Uterus (tissue), 3 donors: ENCODE measurements at regions not wholly inside any gene's neighbourhood (a gene's known extent, or its start where the extent isn't known, plus 50 kb on each side); places are given as distances from the start of the nearest gene placed in this dataset.

Experiments used
- DNase-seq, 2 donors: peaks; one replicate each; pipeline ENCODE4 v3.0.0-alpha.2; 2019 to 2020
- H3K27ac ChIP-seq, 2 donors: fragments of 200-600 bp; sonication (generic); 1 replicate in 1 of 2; 2 replicates in 1 of 2; pipeline ENCODE4 v1.5.1; 2016 to 2018
- H3K27me3 ChIP-seq, 2 donors: fragments of 200-600 bp; sonication (generic); one replicate each; pipeline ENCODE4 v1.5.1; 2018 to 2019; ENCODE audit warnings: control low read depth in 1 of 2
- H3K36me3 ChIP-seq, 2 donors: fragments of 200-600 bp; sonication (generic); one replicate each; pipeline ENCODE4 v1.5.1; 2019; ENCODE audit warnings: control low read depth in 1 of 2
- H3K4me1 ChIP-seq, 2 donors: fragments of 200-600 bp; sonication (generic); one replicate each; pipeline ENCODE4 v1.5.1; 2018 to 2019; ENCODE audit warnings: control low read depth in 1 of 2
- H3K4me3 ChIP-seq, 2 donors: fragments of 200-600 bp; sonication (generic); 1 replicate in 1 of 2; 2 replicates in 1 of 2; pipeline ENCODE4 v1.5.1; 2018 to 2019; ENCODE audit warnings: mild to moderate bottlenecking in 1 of 2
- H3K9me3 ChIP-seq, 2 donors: fragments of 200-600 bp; sonication (generic); one replicate each; pipeline ENCODE4 v1.5.1; 2019; ENCODE audit warnings: control low read depth in 1 of 2
- CTCF ChIP-seq, 4 experiments: fragments of 200-600 bp in 2 of 4; fragments of 450-650 bp in 2 of 4; sonication (generic) in 2 of 4; IDR thresholded peaks; one replicate each; pipeline ENCODE4 v1.5.1; 2016 to 2019; ENCODE audit warnings: antibody characterized with exemption in 4 of 4, mild to moderate bottlenecking in 2 of 4, moderate library complexity in 1 of 4
- POLR2A ChIP-seq, 2 donors: fragments of 450-650 bp; IDR thresholded peaks; one replicate each; pipeline ENCODE4 v1.6.1; 2016; ENCODE audit warnings: antibody characterized with exemption in 2 of 2, mild to moderate bottlenecking in 1 of 2, moderate library complexity in 1 of 2
- intact Hi-C: fragments of 100-400 bp; cut with DNase I; formaldehyde crosslinking; loops from one replicate; pipeline ENCODE4 v1.15.1; 2023; ENCODE audit warnings: low total_unique reads
- donor health status: DM: yes; HTN: yes; CAD: no.

GRCh38 chr13:73292127-73292526 is 233.3 kb downstream of the KLF5 start:
- no peak overlapping the region for H3K4me3 ChIP-seq
- intact Hi-C loops = no loop called here
- H3K27me3 ChIP-seq = no peaks in the 10 kb centered on the region
- no peak overlapping the region for H3K27ac ChIP-seq
- no peaks in the 10 kb centered on the region for H3K36me3 ChIP-seq
- no peaks in the 10 kb centered on the region for H3K4me1 ChIP-seq
- DNase-seq = no peak
- TF ChIP-seq CTCF (IDR thresholded peaks at IDR 0.05) (no peak), POLR2A (IDR thresholded peaks at IDR 0.05) (no peak)
- no peaks in the 10 kb centered on the region for H3K9me3 ChIP-seq

- no peak for DNase-seq
- no peak overlapping the region for H3K4me3 ChIP-seq
- no peaks in the 10 kb centered on the region for H3K4me1 ChIP-seq
- H3K9me3 ChIP-seq = no peaks in the 10 kb centered on the region
- no peak overlapping the region for H3K27ac ChIP-seq
- no peaks in the 10 kb centered on the region for H3K27me3 ChIP-seq
- intact Hi-C loops = no loop called here
- TF ChIP-seq CTCF (IDR thresholded peaks at IDR 0.05) (no peak), POLR2A (IDR thresholded peaks at IDR 0.05) (no peak)
- no peaks in the 10 kb centered on the region for H3K36me3 ChIP-seq
Observed at GRCh38 chr13:73290844-73291243, 232.0 kb downstream of the KLF5 start.

- no peaks in the 10 kb centered on the region for H3K9me3 ChIP-seq
- DNase-seq = no peak
Observed at GRCh38 chr13:73288596-73288995, 229.8 kb downstream of the KLF5 start.

GRCh38 chr13:73287831-73288230 is 229.0 kb downstream of the KLF5 start:
- Histone ChIP-seq H3K27me3 (no peaks in the 10 kb centered on the region), H3K4me1 (no peaks in the 10 kb centered on the region), H3K27ac (no peak overlapping the region), H3K4me3 (no peak overlapping the region), H3K9me3 (no peaks in the 10 kb centered on the region), H3K36me3 (no peaks in the 10 kb centered on the region)
- DNase-seq = no peak
- TF ChIP-seq CTCF (IDR thresholded peaks at IDR 0.05) (no peak), POLR2A (IDR thresholded peaks at IDR 0.05) (no peak)
- intact Hi-C loops = no loop called here

More at GRCh38 chr13:73288596-73288995, 229.8 kb downstream of the KLF5 start:
- no peak overlapping the region for H3K27ac ChIP-seq
- TF ChIP-seq POLR2A (IDR thresholded peaks at IDR 0.05) (no peak), CTCF (IDR thresholded peaks at IDR 0.05) (no peak)
- no peaks in the 10 kb centered on the region for H3K27me3 ChIP-seq
- H3K36me3 ChIP-seq = no peaks in the 10 kb centered on the region
- intact Hi-C loops = no loop called here
- no peaks in the 10 kb centered on the region for H3K4me1 ChIP-seq
- H3K4me3 ChIP-seq = no peak overlapping the region

- no peaks in the 10 kb centered on the region for H3K27me3 ChIP-seq
- DNase-seq = no peak
- intact Hi-C loops = no loop called here
- H3K9me3 ChIP-seq = no peaks in the 10 kb centered on the region
- H3K36me3 ChIP-seq = no peaks in the 10 kb centered on the region
- no peak overlapping the region for H3K27ac ChIP-seq
- H3K4me3 ChIP-seq = no peak overlapping the region
- no peaks in the 10 kb centered on the region for H3K4me1 ChIP-seq
- TF ChIP-seq CTCF (IDR thresholded peaks at IDR 0.05) (no peak), POLR2A (IDR thresholded peaks at IDR 0.05) (no peak)
Observed at GRCh38 chr13:73286942-73287620, 228.3 kb downstream of the KLF5 start.
